ENCODE measurements at regions not wholly inside any gene's neighbourhood (a gene's known extent, or its start where the extent isn't known, plus 50 kb on each side); places are given as distances from the start of the nearest gene placed in this dataset.

DNA sequence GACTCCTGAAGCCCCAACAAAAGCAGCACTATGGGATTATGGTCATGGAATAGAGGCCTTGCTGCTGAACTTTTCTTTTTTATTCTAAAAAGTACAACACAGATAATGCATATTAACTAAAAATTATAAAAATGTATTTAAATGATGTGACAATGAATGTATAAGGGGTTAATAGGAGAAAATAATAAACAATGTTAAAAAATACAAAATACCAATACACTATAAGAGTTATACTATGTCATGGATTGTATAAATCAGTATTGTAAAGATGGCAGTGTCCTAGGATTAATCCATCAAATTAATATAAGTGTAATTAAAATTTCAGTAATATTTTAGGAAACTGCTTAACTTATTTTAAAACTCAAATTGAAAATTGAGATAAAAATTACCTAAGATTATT lies 58.3 kb upstream of the TOP3B start:
- no peak for DNase-seq
- H3K9me3 Mint-ChIP-seq (ENCODE audit: low read depth, unreplicated experiment): no peaks in the 10 kb centered on the region
- no peaks in the 10 kb centered on the region for H3K36me3 Mint-ChIP-seq (ENCODE audit: insufficient read depth, unreplicated experiment)
- no peak overlapping the region for H3K4me3 Mint-ChIP-seq (ENCODE audit: low read depth, unreplicated experiment)
- BruUV-seq (replicated peaks): no TSS peak
- H3K4me1 Mint-ChIP-seq (ENCODE audit: low read depth, unreplicated experiment): no peaks in the 10 kb centered on the region
- intact Hi-C loops (cut with micrococcal nuclease; ENCODE audit: unreplicated experiment): no loop called here
- CTCF ChIA-PET: no interaction called here
- H3K27ac Mint-ChIP-seq (ENCODE audit: unreplicated experiment): no peak overlapping the region
- TF ChIP-seq, protein P1, sequence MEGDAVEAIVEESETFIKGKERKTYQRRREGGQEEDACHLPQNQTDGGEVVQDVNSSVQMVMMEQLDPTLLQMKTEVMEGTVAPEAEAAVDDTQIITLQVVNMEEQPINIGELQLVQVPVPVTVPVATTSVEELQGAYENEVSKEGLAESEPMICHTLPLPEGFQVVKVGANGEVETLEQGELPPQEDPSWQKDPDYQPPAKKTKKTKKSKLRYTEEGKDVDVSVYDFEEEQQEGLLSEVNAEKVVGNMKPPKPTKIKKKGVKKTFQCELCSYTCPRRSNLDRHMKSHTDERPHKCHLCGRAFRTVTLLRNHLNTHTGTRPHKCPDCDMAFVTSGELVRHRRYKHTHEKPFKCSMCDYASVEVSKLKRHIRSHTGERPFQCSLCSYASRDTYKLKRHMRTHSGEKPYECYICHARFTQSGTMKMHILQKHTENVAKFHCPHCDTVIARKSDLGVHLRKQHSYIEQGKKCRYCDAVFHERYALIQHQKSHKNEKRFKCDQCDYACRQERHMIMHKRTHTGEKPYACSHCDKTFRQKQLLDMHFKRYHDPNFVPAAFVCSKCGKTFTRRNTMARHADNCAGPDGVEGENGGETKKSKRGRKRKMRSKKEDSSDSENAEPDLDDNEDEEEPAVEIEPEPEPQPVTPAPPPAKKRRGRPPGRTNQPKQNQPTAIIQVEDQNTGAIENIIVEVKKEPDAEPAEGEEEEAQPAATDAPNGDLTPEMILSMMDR (IDR thresholded peaks at IDR 0.05; ENCODE audit: unreplicated experiment): no peak
- peaks cover 79% of the 10 kb centered on the region for H3K27me3 Mint-ChIP-seq (ENCODE audit: unreplicated experiment)

DNA sequence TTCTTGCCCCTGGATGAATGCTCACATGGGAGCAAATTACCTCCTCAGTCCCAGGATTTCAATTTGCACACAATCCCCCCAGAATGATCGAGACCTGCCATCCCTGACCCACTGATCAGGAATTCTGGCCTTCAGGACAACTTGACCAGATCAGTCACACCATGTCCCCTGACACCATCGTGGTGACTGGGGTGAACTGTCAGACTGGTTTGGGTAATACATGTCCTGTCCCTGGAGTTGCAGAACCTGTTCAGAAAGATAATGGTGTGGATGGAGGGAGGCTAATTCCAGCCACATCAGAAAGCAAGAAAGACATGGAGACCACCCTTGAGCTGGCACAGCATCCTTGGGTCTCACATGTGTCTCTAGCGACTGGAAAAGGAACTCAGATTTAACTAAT lies 57.9 kb upstream of the TOP3B start:
- H3K9me3 Mint-ChIP-seq (ENCODE audit: low read depth, unreplicated experiment): no peaks in the 10 kb centered on the region
- H3K27me3 Mint-ChIP-seq (ENCODE audit: unreplicated experiment): peaks cover 79% of the 10 kb centered on the region
- H3K4me3 Mint-ChIP-seq (ENCODE audit: low read depth, unreplicated experiment): no peak overlapping the region
- TF ChIP-seq, protein P1 (IDR thresholded peaks at IDR 0.05; ENCODE audit: unreplicated experiment): no peak
- no peaks in the 10 kb centered on the region for H3K36me3 Mint-ChIP-seq (ENCODE audit: insufficient read depth, unreplicated experiment)
- no peak for DNase-seq
- intact Hi-C loops (cut with micrococcal nuclease; ENCODE audit: unreplicated experiment): no loop called here
- CTCF ChIA-PET: no interaction called here
- H3K27ac Mint-ChIP-seq (ENCODE audit: unreplicated experiment): no peak overlapping the region
- H3K4me1 Mint-ChIP-seq (ENCODE audit: low read depth, unreplicated experiment): no peaks in the 10 kb centered on the region
- BruUV-seq (replicated peaks): no TSS peak

DNA sequence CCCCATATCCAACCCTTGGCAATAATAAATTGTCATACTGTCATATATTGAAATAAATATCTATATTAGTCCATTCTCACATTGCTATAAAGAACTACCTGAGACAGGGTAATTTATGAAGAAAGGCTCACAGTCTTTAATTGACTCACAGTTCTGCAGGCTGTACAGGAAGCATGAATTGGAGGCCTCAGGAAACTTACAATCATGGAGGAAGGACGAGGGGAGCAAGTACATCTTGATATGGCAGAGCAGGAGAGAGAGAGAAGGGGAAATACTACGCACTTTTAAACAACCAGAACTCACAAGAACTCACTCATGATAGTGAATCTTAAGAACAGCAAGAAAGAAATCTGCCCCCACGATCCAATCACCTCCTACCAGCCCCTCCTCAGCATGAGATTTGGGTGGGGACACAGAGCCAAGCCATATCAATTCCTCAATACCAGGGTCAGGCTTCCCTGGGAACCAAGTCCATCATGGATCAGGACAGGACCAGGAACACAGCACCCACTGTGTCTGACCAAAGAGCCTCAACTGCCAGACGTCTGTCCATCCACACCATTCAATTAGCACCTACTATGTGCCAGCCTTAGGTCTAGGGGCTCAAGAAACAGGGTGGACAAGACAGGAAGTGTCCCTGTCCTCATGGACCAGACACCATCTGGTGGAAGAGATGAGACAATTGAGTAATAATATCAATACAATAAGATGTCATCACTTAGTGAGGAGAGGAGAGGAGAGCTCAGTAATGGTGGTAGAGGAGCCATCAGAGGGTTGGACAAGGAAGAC lies 56.9 kb upstream of the TOP3B start:
- Mint-ChIP-seq H3K36me3 (ENCODE audit: insufficient read depth, unreplicated experiment) (no peaks in the 10 kb centered on the region), H3K4me3 (ENCODE audit: low read depth, unreplicated experiment) (no peak overlapping the region), H3K4me1 (ENCODE audit: low read depth, unreplicated experiment) (no peaks in the 10 kb centered on the region), H3K27me3 (ENCODE audit: unreplicated experiment) (peaks cover 79% of the 10 kb centered on the region), H3K27ac (ENCODE audit: unreplicated experiment) (no peak overlapping the region), H3K9me3 (ENCODE audit: low read depth, unreplicated experiment) (no peaks in the 10 kb centered on the region)
- DNase-seq: no peak
- TF ChIP-seq, protein P1 (IDR thresholded peaks at IDR 0.05; ENCODE audit: unreplicated experiment): no peak
- no TSS peak for BruUV-seq (replicated peaks)
- CTCF ChIA-PET: no interaction called here
- intact Hi-C loops (cut with micrococcal nuclease; ENCODE audit: unreplicated experiment): no loop called here

DNA sequence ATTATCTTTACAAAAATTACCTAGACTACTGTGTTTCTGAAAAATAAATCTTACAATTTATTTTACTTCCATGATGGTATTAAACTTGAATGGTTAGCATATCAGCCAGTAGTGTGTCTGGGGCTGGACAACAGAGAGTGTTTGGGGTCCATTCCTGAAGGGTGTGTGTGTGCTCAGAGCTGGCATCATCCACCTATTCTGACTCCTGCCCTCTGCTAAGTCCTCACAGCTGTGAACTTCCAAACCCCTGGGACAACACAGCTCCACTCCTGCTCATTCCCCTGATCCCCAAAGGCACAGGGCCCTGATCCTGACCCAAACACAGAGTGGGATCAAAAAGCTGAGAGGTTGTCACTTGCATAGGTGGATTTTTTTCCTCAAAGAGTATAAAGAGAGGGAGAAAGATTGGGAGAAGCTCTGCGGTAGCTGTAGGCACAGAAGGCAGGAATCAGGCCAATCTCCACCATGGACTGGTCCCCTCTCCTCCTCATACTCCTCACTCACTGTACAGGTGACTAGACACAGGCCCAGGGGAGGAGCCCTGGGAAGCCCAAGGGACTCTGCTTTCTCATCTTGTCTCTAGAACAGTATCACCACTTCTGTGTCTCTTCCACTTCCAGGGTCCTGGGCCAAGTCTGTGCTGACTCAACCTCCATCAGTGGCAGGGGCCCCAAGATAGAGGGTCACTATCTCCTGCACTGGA lies 55.7 kb upstream of the TOP3B start:
- Mint-ChIP-seq H3K36me3 (ENCODE audit: insufficient read depth, unreplicated experiment) (no peaks in the 10 kb centered on the region), H3K4me3 (ENCODE audit: low read depth, unreplicated experiment) (no peak overlapping the region), H3K27me3 (ENCODE audit: unreplicated experiment) (peaks cover 79% of the 10 kb centered on the region), H3K4me1 (ENCODE audit: low read depth, unreplicated experiment) (no peaks in the 10 kb centered on the region), H3K27ac (ENCODE audit: unreplicated experiment) (no peak overlapping the region), H3K9me3 (ENCODE audit: low read depth, unreplicated experiment) (no peaks in the 10 kb centered on the region)
- intact Hi-C loops (cut with micrococcal nuclease; ENCODE audit: unreplicated experiment): no loop called here
- TF ChIP-seq, protein P1 (IDR thresholded peaks at IDR 0.05; ENCODE audit: unreplicated experiment): no peak
- CTCF ChIA-PET: no interaction called here
- no peak for DNase-seq
- no TSS peak for BruUV-seq (replicated peaks)

Measured in Calu3 (cell line).